ENCODE measurements at regions not wholly inside any gene's neighbourhood (a gene's known extent, or its start where the extent isn't known, plus 50 kb on each side); places are given as distances from the start of the nearest gene placed in this dataset.

DNA sequence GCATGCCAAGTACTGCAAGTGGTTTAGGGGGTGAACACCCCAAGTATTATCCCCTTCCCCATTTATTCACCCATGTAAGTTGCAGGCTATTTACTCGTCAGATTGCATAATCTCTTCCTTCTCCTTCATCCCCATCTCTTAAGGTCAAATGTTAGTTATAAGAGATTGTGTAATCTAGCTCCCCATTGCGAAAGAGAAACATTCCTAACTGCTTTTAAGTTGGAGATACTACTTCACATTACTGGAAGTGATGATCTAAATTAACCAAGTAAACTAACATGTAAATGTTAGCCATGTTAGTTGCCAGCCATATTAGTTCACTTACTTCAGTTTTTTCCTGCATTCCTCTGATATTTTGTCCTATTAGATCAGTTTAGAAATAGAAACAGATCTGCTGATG, 262.3 kb downstream of the TAF11L14 start:
- TF ChIP-seq, protein P1, sequence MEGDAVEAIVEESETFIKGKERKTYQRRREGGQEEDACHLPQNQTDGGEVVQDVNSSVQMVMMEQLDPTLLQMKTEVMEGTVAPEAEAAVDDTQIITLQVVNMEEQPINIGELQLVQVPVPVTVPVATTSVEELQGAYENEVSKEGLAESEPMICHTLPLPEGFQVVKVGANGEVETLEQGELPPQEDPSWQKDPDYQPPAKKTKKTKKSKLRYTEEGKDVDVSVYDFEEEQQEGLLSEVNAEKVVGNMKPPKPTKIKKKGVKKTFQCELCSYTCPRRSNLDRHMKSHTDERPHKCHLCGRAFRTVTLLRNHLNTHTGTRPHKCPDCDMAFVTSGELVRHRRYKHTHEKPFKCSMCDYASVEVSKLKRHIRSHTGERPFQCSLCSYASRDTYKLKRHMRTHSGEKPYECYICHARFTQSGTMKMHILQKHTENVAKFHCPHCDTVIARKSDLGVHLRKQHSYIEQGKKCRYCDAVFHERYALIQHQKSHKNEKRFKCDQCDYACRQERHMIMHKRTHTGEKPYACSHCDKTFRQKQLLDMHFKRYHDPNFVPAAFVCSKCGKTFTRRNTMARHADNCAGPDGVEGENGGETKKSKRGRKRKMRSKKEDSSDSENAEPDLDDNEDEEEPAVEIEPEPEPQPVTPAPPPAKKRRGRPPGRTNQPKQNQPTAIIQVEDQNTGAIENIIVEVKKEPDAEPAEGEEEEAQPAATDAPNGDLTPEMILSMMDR (IDR thresholded peaks at IDR 0.05) = no peak
- no peak for TF ChIP-seq POLR2AphosphoS5 (IDR thresholded peaks at IDR 0.05; ENCODE audit: low read depth, low read length)
- TF ChIP-seq, protein P2, sequence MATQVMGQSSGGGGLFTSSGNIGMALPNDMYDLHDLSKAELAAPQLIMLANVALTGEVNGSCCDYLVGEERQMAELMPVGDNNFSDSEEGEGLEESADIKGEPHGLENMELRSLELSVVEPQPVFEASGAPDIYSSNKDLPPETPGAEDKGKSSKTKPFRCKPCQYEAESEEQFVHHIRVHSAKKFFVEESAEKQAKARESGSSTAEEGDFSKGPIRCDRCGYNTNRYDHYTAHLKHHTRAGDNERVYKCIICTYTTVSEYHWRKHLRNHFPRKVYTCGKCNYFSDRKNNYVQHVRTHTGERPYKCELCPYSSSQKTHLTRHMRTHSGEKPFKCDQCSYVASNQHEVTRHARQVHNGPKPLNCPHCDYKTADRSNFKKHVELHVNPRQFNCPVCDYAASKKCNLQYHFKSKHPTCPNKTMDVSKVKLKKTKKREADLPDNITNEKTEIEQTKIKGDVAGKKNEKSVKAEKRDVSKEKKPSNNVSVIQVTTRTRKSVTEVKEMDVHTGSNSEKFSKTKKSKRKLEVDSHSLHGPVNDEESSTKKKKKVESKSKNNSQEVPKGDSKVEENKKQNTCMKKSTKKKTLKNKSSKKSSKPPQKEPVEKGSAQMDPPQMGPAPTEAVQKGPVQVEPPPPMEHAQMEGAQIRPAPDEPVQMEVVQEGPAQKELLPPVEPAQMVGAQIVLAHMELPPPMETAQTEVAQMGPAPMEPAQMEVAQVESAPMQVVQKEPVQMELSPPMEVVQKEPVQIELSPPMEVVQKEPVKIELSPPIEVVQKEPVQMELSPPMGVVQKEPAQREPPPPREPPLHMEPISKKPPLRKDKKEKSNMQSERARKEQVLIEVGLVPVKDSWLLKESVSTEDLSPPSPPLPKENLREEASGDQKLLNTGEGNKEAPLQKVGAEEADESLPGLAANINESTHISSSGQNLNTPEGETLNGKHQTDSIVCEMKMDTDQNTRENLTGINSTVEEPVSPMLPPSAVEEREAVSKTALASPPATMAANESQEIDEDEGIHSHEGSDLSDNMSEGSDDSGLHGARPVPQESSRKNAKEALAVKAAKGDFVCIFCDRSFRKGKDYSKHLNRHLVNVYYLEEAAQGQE (IDR thresholded peaks at IDR 0.05; ENCODE audit: insufficient read depth in 1 of 2, low read depth in 2 of 2, low read length in 1 of 2) = no peak
- no peak for TF ChIP-seq TCF7L2 (IDR thresholded peaks at IDR 0.05; ENCODE audit: low read depth, low read length)
